GM12878 (cell line): ENCODE measurements at regions not wholly inside any gene's neighbourhood (a gene's known extent, or its start where the extent isn't known, plus 50 kb on each side); places are given as distances from the start of the nearest gene placed in this dataset.

Experiments used
- ATAC-seq: fragments of 200-7000 bp; cut with Tn5 transposase; 3 replicates; pipeline ENCODE4 v1.9.1; 2020; ENCODE audit warnings: mild to moderate bottlenecking, moderate library complexity
- BruUV-seq: library from RNA; stranded (reverse); fragments of 400-500 nt; replicated peaks from 2 replicates; lab custom pipeline; 2021; lab: Mats Ljungman, UMichigan
- CTCF ChIA-PET: fragments of 300-600 bp; sonication (Branson Sonifier 250); formaldehyde crosslinking; extraction: SDS; loops from one replicate; lab custom pipeline; 2021; ENCODE audit warnings: inconsistent platforms; lab: Yijun Ruan, JAX
- POLR2A ChIA-PET: fragments of 350-600 bp; formaldehyde crosslinking; extraction: SDS; loops from one replicate; lab custom pipeline; 2021; ENCODE audit warnings: inconsistent platforms; lab: Charles Lee
- RAD21 ChIA-PET: fragments of 300-600 bp; sonication (Branson Sonifier 250); formaldehyde crosslinking; loops from one replicate; lab custom pipeline; 2023; ENCODE audit warnings: antibody characterized with exemption; ENCODE audit not compliant: unreplicated experiment; lab: Charles Lee
- SMC1A ChIA-PET: fragments of 300-600 bp; sonication (Branson Sonifier 250); formaldehyde crosslinking; loops from one replicate; lab custom pipeline; 2023; ENCODE audit not compliant: unreplicated experiment, uncharacterized antibody; lab: Charles Lee
- DNase-seq: peaks from one replicate; pipeline ENCODE4 v3.0.0-alpha.2; 2011; ENCODE audit warnings: low read depth, low spot score
- FAIRE-seq: peaks from 3 replicates; lab custom pipeline; 2011; peaks lifted over from hg19 to GRCh38; lab: Jason Lieb, UNC
- H2AFZ ChIP-seq: 2 replicates; pipeline ENCODE4 v1.6.0; 2011; ENCODE audit warnings: low read depth, low read length, control low read depth; ENCODE audit not compliant: control insufficient read depth
- H3K27ac ChIP-seq: 2 replicates; pipeline ENCODE4 v1.5.1; 2011; ENCODE audit warnings: control low read depth; ENCODE audit not compliant: control insufficient read depth, insufficient read depth
- H3K27me3 ChIP-seq, 2 experiments: replicated peaks in 1 of 2; 2 replicates each; pipeline versions ENCODE4 v1.6.0 to v1.6.1; 2011; ENCODE audit warnings: low read length in 1 of 2; ENCODE audit not compliant: control insufficient read depth in 2 of 2, insufficient read depth in 2 of 2
- H3K36me3 ChIP-seq, 2 experiments: 2 replicates each; pipeline ENCODE4 v1.5.1; 2011; ENCODE audit warnings: low read length in 1 of 2; ENCODE audit not compliant: control insufficient read depth in 2 of 2, insufficient read depth in 2 of 2
- H3K4me1 ChIP-seq: 2 replicates; pipeline ENCODE4 v1.6.1; 2011; ENCODE audit warnings: mild to moderate bottlenecking, low read length, moderate library complexity, mixed read lengths; ENCODE audit not compliant: control insufficient read depth, insufficient read depth
- H3K4me2 ChIP-seq: 2 replicates; pipeline ENCODE4 v1.6.0; 2011; ENCODE audit warnings: control low read depth; ENCODE audit not compliant: control insufficient read depth, insufficient read depth
- H3K4me3 ChIP-seq: fragments of 200-600 bp; sonication (generic); 2 replicates; pipeline ENCODE4 v1.5.1; 2016
- H3K79me2 ChIP-seq: 2 replicates; pipeline ENCODE4 v1.6.0; 2011; ENCODE audit warnings: low read length; ENCODE audit not compliant: control insufficient read depth, insufficient read depth
- H3K9ac ChIP-seq: 2 replicates; pipeline ENCODE4 v1.8.0; 2011; ENCODE audit warnings: low read length, control low read depth, mixed read lengths; ENCODE audit not compliant: control insufficient read depth, insufficient read depth
- H3K9me3 ChIP-seq: replicated peaks from 3 replicates; pipeline ENCODE4 v1.5.1; 2011; ENCODE audit warnings: mild to moderate bottlenecking, low read length; ENCODE audit not compliant: control insufficient read depth, insufficient read depth
- H4K20me1 ChIP-seq: 2 replicates; pipeline ENCODE4 v1.6.0; 2011; ENCODE audit not compliant: control insufficient read depth, insufficient read depth
- CEBPB ChIP-seq, 2 experiments: fragments of 150-350 bp in 1 of 2; IDR thresholded peaks; 2 replicates each; pipeline ENCODE4 v1.6.1; 2012 to 2014; ENCODE audit warnings: low read depth in 2 of 2, low read length in 2 of 2, borderline replicate concordance in 1 of 2, inconsistent platforms in 1 of 2
- CHD1 ChIP-seq: IDR thresholded peaks from 2 replicates; pipeline ENCODE4 v1.6.1; 2012; ENCODE audit warnings: low read depth, low read length, improper control_type of control experiment
- ELK1 ChIP-seq: IDR thresholded peaks from 2 replicates; pipeline ENCODE4 v1.6.1; 2012; ENCODE audit warnings: low read depth, low read length, improper control_type of control experiment
- KLF5 ChIP-seq: fragments of 450-650 bp; IDR thresholded peaks from 2 replicates; pipeline ENCODE4 v1.6.1; 2014; ENCODE audit warnings: mild to moderate bottlenecking; ENCODE audit not compliant: partially characterized antibody
- NR2C2 ChIP-seq: IDR thresholded peaks from 2 replicates; pipeline ENCODE4 v1.6.1; 2011; ENCODE audit warnings: borderline replicate concordance, low read depth; ENCODE audit not compliant: control insufficient read depth, insufficient read length
- PRDM15 ChIP-seq: fragments of 450-650 bp; formaldehyde crosslinking; IDR thresholded peaks from 2 replicates; pipeline ENCODE4 v1.4.0; 2020; ENCODE audit warnings: mild to moderate bottlenecking, moderate library complexity
- SPI1 ChIP-seq: IDR thresholded peaks from 2 replicates; pipeline ENCODE4 v1.6.1; 2011; ENCODE audit warnings: low read depth, mild to moderate bottlenecking, low read length, moderate library complexity, borderline replicate concordance; ENCODE audit not compliant: insufficient read depth
- STAT1 ChIP-seq: fragments of 450-650 bp; conservative IDR thresholded peaks from 2 replicates; pipeline ENCODE4 v1.6.1; 2014; ENCODE audit warnings: antibody characterized with exemption, mild to moderate bottlenecking
- USF1 ChIP-seq: IDR thresholded peaks from 2 replicates; pipeline ENCODE4 v1.6.1; 2011; ENCODE audit warnings: borderline replicate concordance, low read depth, mild to moderate bottlenecking, moderate library complexity, mixed read lengths, low read length; ENCODE audit not compliant: insufficient read depth; ENCODE audit errors: extremely low read length
- YY1 ChIP-seq: IDR thresholded peaks from 2 replicates; pipeline ENCODE4 v1.6.1; 2011; ENCODE audit warnings: low read depth, mild to moderate bottlenecking, low read length
- WGBS: methylation state at CpG from one replicate; pipeline ENCODE4 v1.1.6; 2016; ENCODE audit warnings: low lambda C conversion rate; ENCODE audit not compliant: insufficient replicate concordance, insufficient coverage; ENCODE audit errors: missing lambda C conversion rate; 5-methylcytosine and 5-hydroxymethylcytosine counted together
- in situ Hi-C: fragments of 300-500 bp; cut with MboI; formaldehyde crosslinking; loops from 9 replicates; pipeline ENCODE4 v1.14.3; 2018; ENCODE audit warnings: mixed read lengths
- intact Hi-C: fragments of 100-400 bp; cut with micrococcal nuclease; formaldehyde crosslinking; loops from one replicate; pipeline ENCODE4 v1.14.2; 2022; ENCODE audit not compliant: unreplicated experiment

GRCh38 chr2:238553159-238553558, 126.4 kb downstream of the ASB1 start:
- Histone ChIP-seq H3K27me3 (no peaks in the 10 kb centered on the region), H3K27ac (no peak overlapping the region), H2AFZ (no peak overlapping the region), H3K4me2 (no peak overlapping the region), H3K79me2 (no peaks in the 10 kb centered on the region), H4K20me1 (no peaks in the 10 kb centered on the region), H3K4me1 (no peaks in the 10 kb centered on the region), H3K36me3 (no peaks in the 10 kb centered on the region), H3K9me3 (no peaks in the 10 kb centered on the region; the same call in 2 of the 3 replicates), H3K4me3 (no peak overlapping the region), H3K9ac (no peak overlapping the region)
- no peak for DNase-seq
- BruUV-seq: no TSS peak
- RAD21 ChIA-PET: no interaction called here
- SMC1A ChIA-PET: no interaction called here
- intact Hi-C loops: no loop called here
- WGBS: 26% methylated on average over 4 of the region's 4 CpGs
- no peak for FAIRE-seq
- in situ Hi-C loops: no loop called here
- POLR2A ChIA-PET: no interaction called here
- no peak for TF ChIP-seq ELK1
- TF ChIP-seq CHD1: no peak
- TF ChIP-seq STAT1: no peak
- ATAC-seq: no peak
- CTCF ChIA-PET: no interaction called here

GRCh38 chr2:238554468-238555315, 128.0 kb downstream of the ASB1 start:
- FAIRE-seq: no peak
- WGBS: 43% methylated on average over 26 of the region's 26 CpGs
- Histone ChIP-seq H3K4me2 (no peak overlapping the region), H2AFZ (no peak overlapping the region), H3K36me3 (no peaks in the 10 kb centered on the region), H3K4me1 (no peaks in the 10 kb centered on the region), H3K4me3 (no peak overlapping the region), H4K20me1 (no peaks in the 10 kb centered on the region), H3K9me3 (no peaks in the 10 kb centered on the region; the same call in 2 of the 3 replicates), H3K79me2 (no peaks in the 10 kb centered on the region), H3K27ac (no peak overlapping the region), H3K9ac (no peak overlapping the region), H3K27me3 (no peaks in the 10 kb centered on the region)
- SMC1A ChIA-PET: no interaction called here
- in situ Hi-C loops: no loop called here
- no peak for DNase-seq
- POLR2A ChIA-PET: no interaction called here
- CTCF ChIA-PET: no interaction called here
- no peak for ATAC-seq
- intact Hi-C loops: no loop called here
- RAD21 ChIA-PET: no interaction called here
- no TSS peak for BruUV-seq
- no peak for TF ChIP-seq YY1
- TF ChIP-seq CEBPB (IDR thresholded peaks at IDR 0.05; ENCODE audit: borderline replicate concordance in 1 of 2, low read depth in 2 of 2, low read length in 2 of 2): no peak
- no peak for TF ChIP-seq SPI1
- no peak for TF ChIP-seq USF1
- TF ChIP-seq NR2C2: no peak
- no peak for TF ChIP-seq PRDM15 (CRISPR knock-in tag)
- TF ChIP-seq KLF5: no peak
